ENCODE measurements at regions not wholly inside any gene's neighbourhood (a gene's known extent, or its start where the extent isn't known, plus 50 kb on each side); places are given as distances from the start of the nearest gene placed in this dataset.

DNA sequence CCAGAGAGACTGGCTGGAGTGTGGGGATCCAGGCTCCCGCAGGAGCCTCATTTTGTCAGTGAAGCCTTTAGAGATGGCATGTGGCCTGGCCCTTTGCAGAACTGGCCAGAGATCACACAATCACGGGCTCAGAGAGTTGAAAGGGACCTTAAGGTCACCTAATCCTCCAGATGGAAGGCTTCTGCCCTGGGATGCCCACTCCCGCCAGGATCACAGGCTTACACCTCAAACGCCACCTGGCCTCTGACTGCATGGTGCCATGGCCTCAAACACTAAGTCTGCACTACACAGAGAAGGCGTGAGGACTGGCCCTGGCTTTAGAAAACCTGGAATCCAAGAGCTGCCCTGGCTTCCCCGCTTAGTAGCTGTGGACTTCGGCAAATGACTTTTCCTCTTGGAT, 306.8 kb upstream of the CCL2 start:
- TF ChIP-seq, protein P1, sequence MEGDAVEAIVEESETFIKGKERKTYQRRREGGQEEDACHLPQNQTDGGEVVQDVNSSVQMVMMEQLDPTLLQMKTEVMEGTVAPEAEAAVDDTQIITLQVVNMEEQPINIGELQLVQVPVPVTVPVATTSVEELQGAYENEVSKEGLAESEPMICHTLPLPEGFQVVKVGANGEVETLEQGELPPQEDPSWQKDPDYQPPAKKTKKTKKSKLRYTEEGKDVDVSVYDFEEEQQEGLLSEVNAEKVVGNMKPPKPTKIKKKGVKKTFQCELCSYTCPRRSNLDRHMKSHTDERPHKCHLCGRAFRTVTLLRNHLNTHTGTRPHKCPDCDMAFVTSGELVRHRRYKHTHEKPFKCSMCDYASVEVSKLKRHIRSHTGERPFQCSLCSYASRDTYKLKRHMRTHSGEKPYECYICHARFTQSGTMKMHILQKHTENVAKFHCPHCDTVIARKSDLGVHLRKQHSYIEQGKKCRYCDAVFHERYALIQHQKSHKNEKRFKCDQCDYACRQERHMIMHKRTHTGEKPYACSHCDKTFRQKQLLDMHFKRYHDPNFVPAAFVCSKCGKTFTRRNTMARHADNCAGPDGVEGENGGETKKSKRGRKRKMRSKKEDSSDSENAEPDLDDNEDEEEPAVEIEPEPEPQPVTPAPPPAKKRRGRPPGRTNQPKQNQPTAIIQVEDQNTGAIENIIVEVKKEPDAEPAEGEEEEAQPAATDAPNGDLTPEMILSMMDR (IDR thresholded peaks at IDR 0.05): no peak
- no peak for TF ChIP-seq POLR2A (IDR thresholded peaks at IDR 0.05)

Measured in Peyer's patch (tissue), 4 donors.